Muscle layer of duodenum (tissue), 2 donors: ENCODE measurements at regions not wholly inside any gene's neighbourhood (a gene's known extent, or its start where the extent isn't known, plus 50 kb on each side); places are given as distances from the start of the nearest gene placed in this dataset.

Experiments used
- H3K27ac ChIP-seq: one replicate; pipeline ENCODE4 v1.7.0; 2013; ENCODE audit warnings: mild to moderate bottlenecking, low read length
- H3K27me3 ChIP-seq: one replicate; pipeline ENCODE4 v1.7.0; 2013; ENCODE audit warnings: low read depth, mild to moderate bottlenecking, control low read depth, low read length
- H3K36me3 ChIP-seq, 2 donors: one replicate each; pipeline ENCODE4 v1.7.0; 2013; ENCODE audit warnings: low read length in 2 of 2, control low read depth in 1 of 2, mild to moderate bottlenecking in 1 of 2; ENCODE audit not compliant: insufficient read depth in 2 of 2, control insufficient read depth in 1 of 2
- H3K4me1 ChIP-seq, 2 donors: one replicate each; pipeline ENCODE4 v1.7.0; 2013; ENCODE audit warnings: low read length in 2 of 2, mild to moderate bottlenecking in 2 of 2, control low read depth in 1 of 2, moderate library complexity in 1 of 2; ENCODE audit not compliant: insufficient read depth in 2 of 2, control insufficient read depth in 1 of 2
- H3K4me3 ChIP-seq, 2 donors: one replicate each; pipeline ENCODE4 v1.7.0; 2013; ENCODE audit warnings: low read length in 2 of 2, low read depth in 1 of 2, mild to moderate bottlenecking in 1 of 2
- H3K9me3 ChIP-seq, 2 donors: one replicate each; pipeline ENCODE4 v1.7.0; 2013; ENCODE audit warnings: low read length in 2 of 2, control low read depth in 1 of 2, mild to moderate bottlenecking in 1 of 2; ENCODE audit not compliant: control insufficient read depth in 1 of 2
- donor health status: healthy.

DNA sequence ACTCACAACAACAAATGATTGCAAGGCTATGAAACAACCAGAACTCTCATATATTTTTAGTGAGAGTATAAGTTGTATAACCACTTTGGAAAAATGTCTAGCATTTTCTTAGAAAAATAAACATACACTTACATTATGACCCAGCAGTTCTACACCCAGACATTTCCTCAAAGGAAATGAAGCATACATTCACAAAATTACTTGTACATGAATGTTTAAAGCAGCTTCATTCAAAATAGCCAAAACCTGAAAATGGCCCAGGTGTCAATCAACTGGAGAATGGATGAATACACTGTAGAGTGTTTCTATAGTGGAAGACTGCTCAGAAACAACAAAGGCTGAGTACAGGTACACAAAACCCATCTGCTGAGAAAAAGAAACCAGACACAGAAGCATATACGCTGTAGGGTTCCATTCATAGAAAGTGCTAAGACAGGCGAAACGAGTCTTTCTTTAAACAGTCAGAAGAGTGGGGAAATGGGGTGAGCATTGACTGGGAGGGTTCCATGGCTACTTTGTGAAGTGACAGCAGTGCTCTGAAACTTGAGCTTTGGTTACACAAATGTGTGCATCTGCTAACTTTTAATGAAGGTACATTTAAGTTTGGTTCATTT lies 799.0 kb downstream of the DCDC2C start:
- no peaks in the 10 kb centered on the region for H3K4me1 ChIP-seq
- H3K27ac ChIP-seq, result no peak overlapping the region
- H3K36me3 ChIP-seq, result no peaks in the 10 kb centered on the region
- H3K9me3 ChIP-seq, result no peaks in the 10 kb centered on the region
- no peak overlapping the region for H3K4me3 ChIP-seq
- no peaks in the 10 kb centered on the region for H3K27me3 ChIP-seq

DNA sequence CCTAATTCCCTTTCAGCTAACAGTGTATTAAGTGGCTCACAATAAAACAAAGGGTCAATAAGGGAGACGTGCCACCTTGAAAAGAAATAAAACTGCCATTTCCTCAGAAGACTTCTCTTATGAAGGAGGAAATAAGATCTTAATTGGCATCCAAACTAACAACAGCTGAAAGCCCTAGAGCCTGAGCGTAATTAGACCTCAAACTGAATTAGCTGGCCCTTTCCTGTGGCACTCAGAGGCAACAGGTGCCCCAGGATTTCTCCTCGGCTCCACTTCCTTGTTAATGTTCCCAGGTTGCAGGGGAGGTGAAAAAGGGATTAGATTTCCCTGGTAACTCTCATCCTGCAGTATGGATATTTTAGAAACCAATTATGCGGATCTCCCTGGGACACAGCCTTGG lies 804.3 kb downstream of the DCDC2C start:
- no peaks in the 10 kb centered on the region for H3K4me1 ChIP-seq
- H3K27ac ChIP-seq, result no peak overlapping the region
- H3K36me3 ChIP-seq, result no peaks in the 10 kb centered on the region
- H3K27me3 ChIP-seq, result no peaks in the 10 kb centered on the region
- H3K9me3 ChIP-seq, result peaks cover 0 to 4% of the 10 kb centered on the region in 2 donors
- H3K4me3 ChIP-seq, result no peak overlapping the region

DNA sequence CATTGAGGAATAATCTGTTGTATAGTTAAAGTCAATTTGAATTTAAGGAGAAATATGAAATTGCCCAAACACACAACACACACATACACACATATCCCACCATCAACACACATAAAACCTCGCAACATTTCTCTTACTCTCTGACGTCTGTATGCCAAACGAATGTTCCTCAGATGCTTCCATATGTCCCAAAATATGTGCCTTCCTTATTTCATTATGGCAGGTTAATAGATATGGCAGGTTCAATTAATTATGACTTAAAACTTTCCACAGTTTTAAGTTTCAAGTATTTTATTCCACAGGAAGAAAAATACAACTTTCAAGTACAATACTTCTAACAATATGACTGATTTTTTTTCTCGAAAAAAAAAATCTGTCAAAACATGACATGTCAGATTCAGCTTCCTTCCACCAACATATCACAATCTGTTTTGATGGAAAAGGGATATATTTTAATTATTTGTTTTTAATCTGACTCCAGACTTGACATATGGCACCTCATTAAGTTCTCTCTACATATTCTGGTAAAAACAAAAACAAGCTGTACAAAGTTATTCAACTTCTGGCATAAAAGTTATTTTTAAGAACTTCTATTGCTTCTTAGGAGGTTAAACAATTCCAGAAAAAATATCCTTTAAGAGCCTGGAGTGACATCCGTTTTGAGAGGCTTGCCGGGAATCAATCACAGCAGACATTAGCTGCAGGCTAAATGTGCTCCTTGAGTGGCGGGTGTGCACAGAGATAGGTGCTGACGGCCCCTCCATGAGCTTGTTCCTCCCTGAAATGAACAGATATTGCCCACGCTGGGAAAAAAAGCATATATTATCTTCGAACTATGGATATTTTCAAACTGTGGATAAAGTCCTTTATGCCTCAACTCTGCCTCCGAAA lies 812.7 kb downstream of the DCDC2C start:
- Histone ChIP-seq H3K36me3 (no peaks in the 10 kb centered on the region), H3K4me3 (no peak overlapping the region), H3K9me3 (no peaks in the 10 kb centered on the region), H3K27ac (no peak overlapping the region), H3K27me3 (no peaks in the 10 kb centered on the region), H3K4me1 (no peaks in the 10 kb centered on the region)

DNA sequence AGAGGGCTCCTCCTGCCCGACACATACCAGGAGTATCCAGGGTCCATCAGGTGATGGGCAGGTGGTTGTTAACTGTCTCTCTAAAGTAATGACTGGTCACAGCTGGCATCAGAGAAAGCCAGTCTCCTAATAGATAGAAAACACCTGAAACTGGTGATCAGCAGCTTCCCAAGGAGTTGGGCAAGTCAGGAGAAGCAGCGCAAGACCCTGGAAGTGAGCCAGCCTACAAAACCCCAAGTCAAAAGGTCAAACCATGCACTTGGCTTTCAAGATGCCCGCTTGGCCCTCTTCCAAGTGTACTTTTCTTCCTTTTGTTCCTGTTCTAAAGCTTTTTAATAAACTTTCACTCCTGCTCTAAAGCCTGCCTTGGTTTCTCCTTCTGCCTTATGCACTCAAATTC lies 815.2 kb downstream of the DCDC2C start:
- no peaks in the 10 kb centered on the region for H3K36me3 ChIP-seq
- H3K9me3 ChIP-seq, result no peaks in the 10 kb centered on the region
- H3K4me1 ChIP-seq, result no peaks in the 10 kb centered on the region
- H3K4me3 ChIP-seq, result no peak overlapping the region
- H3K27ac ChIP-seq, result no peak overlapping the region
- no peaks in the 10 kb centered on the region for H3K27me3 ChIP-seq

DNA sequence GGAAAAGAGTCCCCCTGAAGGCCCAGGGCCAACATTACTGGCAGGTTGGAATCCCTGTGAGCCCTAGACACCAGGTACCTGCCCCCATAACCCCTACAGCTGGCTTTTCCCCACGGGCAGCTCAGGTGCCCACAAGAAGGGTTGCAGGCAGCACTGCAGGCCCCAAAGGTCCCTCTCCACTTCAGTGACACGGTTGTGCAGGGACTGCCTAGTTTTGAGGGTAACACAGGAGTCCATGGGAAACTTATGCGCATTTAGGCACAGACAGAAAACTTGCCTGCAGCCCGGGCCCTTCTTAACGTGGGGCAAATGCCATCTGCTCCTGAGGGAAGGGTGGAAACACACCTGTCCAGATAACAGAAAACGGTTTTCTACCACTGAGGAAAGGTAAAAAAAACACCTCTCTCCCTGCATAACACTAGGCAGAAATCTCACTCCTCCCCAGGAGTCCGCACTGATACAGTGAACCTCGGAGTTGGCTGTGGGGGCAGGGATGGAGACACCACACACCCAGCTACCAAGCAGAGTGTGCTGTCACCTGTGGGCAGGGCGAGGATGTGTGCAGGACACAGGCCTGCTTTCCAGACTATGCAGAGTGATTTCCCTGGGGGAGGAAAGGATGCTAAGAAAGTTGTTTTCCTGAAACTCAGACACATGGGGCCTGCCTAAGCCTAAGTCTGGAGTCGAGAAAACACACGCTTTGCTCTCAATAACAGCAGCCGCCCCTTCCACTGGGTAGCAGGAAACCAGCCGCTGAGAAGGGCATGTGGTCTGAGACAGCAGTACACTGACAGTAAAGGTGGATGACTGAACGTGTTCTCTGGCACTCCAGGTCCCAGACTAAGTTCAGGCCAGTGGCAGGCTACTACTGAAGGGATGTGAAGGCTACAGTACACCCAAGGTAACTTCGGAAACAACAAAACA lies 819.4 kb downstream of the DCDC2C start:
- no peaks in the 10 kb centered on the region for H3K36me3 ChIP-seq
- H3K9me3 ChIP-seq, result no peaks in the 10 kb centered on the region
- H3K27me3 ChIP-seq, result no peaks in the 10 kb centered on the region
- H3K4me1 ChIP-seq, result no peaks in the 10 kb centered on the region
- no peak overlapping the region for H3K4me3 ChIP-seq
- H3K27ac ChIP-seq, result no peak overlapping the region

DNA sequence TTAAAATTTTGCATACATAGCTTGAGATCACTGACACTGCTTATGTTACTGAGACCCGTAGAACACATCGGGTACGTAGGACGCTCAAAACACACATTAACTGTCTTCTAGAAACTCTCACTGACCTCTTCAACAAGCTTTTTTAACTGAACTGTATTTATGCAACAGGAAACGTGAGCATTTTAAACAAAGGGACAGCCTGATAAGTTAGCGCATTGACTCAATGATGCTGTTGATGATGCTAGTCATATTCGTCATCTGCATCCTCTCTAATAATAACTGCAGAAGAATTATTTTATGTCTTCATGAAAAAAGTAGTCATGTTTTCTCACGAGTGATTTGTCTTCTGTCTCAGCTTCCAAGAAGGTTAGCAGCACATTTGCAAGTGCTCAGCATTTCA lies 824.0 kb downstream of the DCDC2C start:
- Histone ChIP-seq H3K27ac (no peak overlapping the region), H3K4me3 (no peak overlapping the region), H3K4me1 (no peaks in the 10 kb centered on the region), H3K9me3 (no peaks in the 10 kb centered on the region), H3K27me3 (no peaks in the 10 kb centered on the region), H3K36me3 (no peaks in the 10 kb centered on the region)

DNA sequence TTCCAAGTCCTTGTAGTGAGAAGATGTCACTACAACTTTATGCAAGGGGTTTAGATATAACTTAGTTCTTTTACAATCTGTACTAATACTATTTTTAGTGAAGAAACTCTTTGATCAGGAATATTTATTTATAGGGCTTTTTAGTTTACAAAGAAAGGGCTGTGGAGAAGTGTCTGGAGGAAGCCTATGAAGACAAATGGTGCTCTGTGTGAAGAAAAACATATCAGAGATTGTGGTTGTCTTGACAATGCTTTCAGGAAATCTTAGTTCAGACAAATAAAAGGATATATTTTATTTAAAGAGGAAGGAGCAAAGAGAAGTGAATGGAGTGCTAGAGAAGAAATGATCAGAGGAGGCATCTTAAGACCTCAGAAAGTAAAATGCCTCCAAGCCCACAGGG lies 824.9 kb downstream of the DCDC2C start:
- Histone ChIP-seq H3K9me3 (no peaks in the 10 kb centered on the region), H3K4me1 (no peaks in the 10 kb centered on the region), H3K27me3 (no peaks in the 10 kb centered on the region), H3K36me3 (no peaks in the 10 kb centered on the region), H3K27ac (no peak overlapping the region), H3K4me3 (no peak overlapping the region)

DNA sequence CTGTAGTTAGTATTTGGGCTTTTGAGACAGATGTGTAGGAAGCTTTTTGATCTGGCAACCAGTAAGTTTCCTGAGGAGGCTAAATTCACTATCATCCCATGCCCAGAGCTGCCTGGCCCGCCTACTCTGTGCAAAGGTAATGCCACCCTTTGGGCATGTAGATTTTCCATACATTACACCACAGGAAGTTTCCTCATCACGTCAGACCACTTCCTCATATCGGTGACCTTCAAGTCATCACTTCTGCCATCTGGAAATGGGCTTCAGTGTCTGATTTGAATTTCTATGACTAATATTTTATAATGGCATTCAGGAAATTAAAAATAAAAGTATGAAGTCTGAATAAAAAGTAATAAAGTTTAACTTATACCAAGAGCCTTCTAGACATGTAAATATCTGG lies 825.4 kb downstream of the DCDC2C start:
- H3K27ac ChIP-seq, result no peak overlapping the region
- H3K4me3 ChIP-seq, result no peak overlapping the region
- H3K9me3 ChIP-seq, result no peaks in the 10 kb centered on the region
- H3K27me3 ChIP-seq, result no peaks in the 10 kb centered on the region
- no peaks in the 10 kb centered on the region for H3K36me3 ChIP-seq
- H3K4me1 ChIP-seq, result no peaks in the 10 kb centered on the region

DNA sequence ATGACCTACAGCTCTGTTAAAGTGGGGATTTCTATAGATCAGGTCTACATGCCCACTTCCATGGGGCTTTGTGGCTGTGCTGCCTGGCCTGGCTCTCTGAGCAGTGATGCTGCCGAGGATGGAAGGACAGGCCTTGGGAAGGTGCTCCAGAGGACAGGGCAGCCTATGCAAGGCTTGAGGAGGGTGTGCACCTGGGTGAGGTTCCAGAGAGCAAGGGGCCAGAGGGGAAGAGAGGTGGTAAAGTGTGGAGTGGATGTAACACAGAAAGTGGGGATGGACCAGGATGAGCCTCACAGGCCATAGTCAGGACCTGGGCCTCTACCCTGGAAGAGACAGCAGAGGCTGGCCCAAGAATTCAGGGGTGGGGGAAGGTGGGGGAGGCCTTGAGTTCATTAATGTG lies 826.4 kb downstream of the DCDC2C start:
- Histone ChIP-seq H3K4me3 (no peak overlapping the region), H3K9me3 (no peaks in the 10 kb centered on the region), H3K4me1 (no peaks in the 10 kb centered on the region), H3K27me3 (no peaks in the 10 kb centered on the region), H3K36me3 (no peaks in the 10 kb centered on the region), H3K27ac (no peak overlapping the region)

DNA sequence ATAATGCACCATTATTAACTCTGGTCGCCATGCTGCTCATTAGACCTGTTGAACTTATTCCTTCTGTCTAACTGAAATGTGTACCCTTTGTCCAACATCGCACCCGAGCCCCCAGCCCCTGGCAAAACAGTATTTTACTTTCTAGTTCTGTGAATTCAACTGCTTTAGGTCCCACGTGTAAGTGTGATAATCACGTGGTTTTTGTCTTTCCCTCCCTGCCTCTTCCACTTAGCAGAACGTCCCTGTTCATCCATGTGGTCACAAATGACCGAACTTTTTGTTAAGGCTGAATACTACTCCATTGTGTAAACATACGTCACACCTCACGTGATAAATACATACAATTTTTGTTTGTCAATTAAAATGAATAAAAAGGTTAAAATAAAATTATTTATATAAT lies 826.9 kb downstream of the DCDC2C start:
- Histone ChIP-seq H3K27ac (no peak overlapping the region), H3K9me3 (no peaks in the 10 kb centered on the region), H3K27me3 (no peaks in the 10 kb centered on the region), H3K36me3 (no peaks in the 10 kb centered on the region), H3K4me3 (no peak overlapping the region), H3K4me1 (no peaks in the 10 kb centered on the region)

DNA sequence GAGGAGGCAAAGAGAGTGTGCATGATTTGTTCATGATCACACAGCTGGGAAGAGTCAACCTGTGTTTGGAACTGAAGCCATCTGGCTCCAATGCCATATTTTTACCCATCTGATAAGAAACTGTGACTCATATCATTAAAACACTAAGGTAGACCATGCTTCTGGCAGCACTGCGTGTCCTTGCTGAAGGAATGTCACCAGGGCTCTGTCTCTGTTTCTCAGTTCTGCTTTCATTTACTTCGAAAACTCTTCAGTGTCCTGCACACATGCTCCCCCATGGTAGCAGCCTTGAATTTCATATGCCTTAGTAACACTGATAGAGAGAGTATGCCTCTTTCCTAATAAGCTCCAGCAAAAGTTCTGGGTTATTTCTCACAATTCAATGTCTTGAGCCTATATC lies 830.4 kb downstream of the DCDC2C start:
- Histone ChIP-seq H3K27ac (no peak overlapping the region), H3K27me3 (no peaks in the 10 kb centered on the region), H3K36me3 (no peaks in the 10 kb centered on the region), H3K4me3 (no peak overlapping the region), H3K9me3 (no peaks in the 10 kb centered on the region), H3K4me1 (no peaks in the 10 kb centered on the region)
